H1 (cell line): ENCODE measurements at regions not wholly inside any gene's neighbourhood (a gene's known extent, or its start where the extent isn't known, plus 50 kb on each side); places are given as distances from the start of the nearest gene placed in this dataset.
A peak's percentile ranks its signal among the peaks of the same experiment; 100 is the strongest.

Experiments
- CTCF ChIA-PET: fragments of 300-600 bp; sonication (Branson Sonifier 250); formaldehyde crosslinking; loops from one replicate; lab custom pipeline; 2021; ENCODE audit not compliant: partially characterized antibody; lab: Charles Lee
- POLR2A ChIA-PET: fragments of 300-600 bp; sonication (Branson Sonifier 250); formaldehyde crosslinking; loops from one replicate; lab custom pipeline; 2021; ENCODE audit warnings: inconsistent platforms; ENCODE audit not compliant: partially characterized antibody; lab: Charles Lee
- DNase-seq, 2 experiments: peaks; one replicate each; pipeline versions ENCODE4 v3.0.0 to v3.0.0-alpha.2; 2010 to 2022; ENCODE audit warnings: low spot score in 2 of 2, low read depth in 1 of 2, mixed read lengths in 1 of 2
- FAIRE-seq: peaks from 2 replicates; lab custom pipeline; 2011; peaks lifted over from hg19 to GRCh38; lab: Jason Lieb, UNC
- H2AFZ ChIP-seq: 2 replicates; pipeline ENCODE4 v1.8.1; 2012; ENCODE audit warnings: low read length, inconsistent platforms
- H2AK5ac ChIP-seq: 2 replicates; pipeline ENCODE4 v1.6.1; 2013; ENCODE audit warnings: low read depth, low read length
- H2BK120ac ChIP-seq: replicated peaks from 2 replicates; pipeline ENCODE3; 2013; ENCODE audit warnings: low read depth, low read length, inconsistent platforms
- H2BK12ac ChIP-seq: 2 replicates; pipeline ENCODE4 v1.6.1; 2013; ENCODE audit warnings: low read depth, low read length
- H2BK15ac ChIP-seq: 2 replicates; pipeline ENCODE4 v1.6.1; 2013; ENCODE audit warnings: low read length
- H2BK20ac ChIP-seq: 2 replicates; pipeline ENCODE4 v1.6.1; 2013; ENCODE audit warnings: low read length
- H2BK5ac ChIP-seq: 2 replicates; pipeline ENCODE4 v1.6.1; 2013; ENCODE audit warnings: low read depth, low read length
- H3K14ac ChIP-seq: 2 replicates; pipeline ENCODE4 v1.6.1; 2013; ENCODE audit warnings: inconsistent platforms; ENCODE audit not compliant: insufficient read length
- H3K18ac ChIP-seq: 2 replicates; pipeline ENCODE4 v1.6.1; 2013; ENCODE audit warnings: low read length; ENCODE audit errors: extremely low read depth
- H3K23ac ChIP-seq: 2 replicates; pipeline ENCODE4 v1.6.1; 2013; ENCODE audit warnings: inconsistent platforms; ENCODE audit not compliant: insufficient read length
- H3K23me2 ChIP-seq: 2 replicates; pipeline ENCODE4 v1.6.1; 2013; ENCODE audit warnings: low read depth, low read length
- H3K27ac ChIP-seq: 2 replicates; pipeline ENCODE4 v1.6.1; 2011; ENCODE audit warnings: low read depth, low read length, inconsistent platforms
- H3K27me3 ChIP-seq, 4 experiments: replicated peaks in 1 of 4; 1 replicate in 1 of 4; 2 replicates in 3 of 4; pipeline versions ENCODE4 v1.6.1 to v1.8.1; 2011 to 2013; ENCODE audit warnings: low read length in 3 of 4, mild to moderate bottlenecking in 3 of 4, inconsistent platforms in 2 of 4, mixed read lengths in 2 of 4, moderate library complexity in 1 of 4; ENCODE audit not compliant: control insufficient read depth in 3 of 4, insufficient read depth in 3 of 4; ENCODE audit errors: extremely low read depth in 1 of 4
- H3K36me3 ChIP-seq, 4 experiments: 2 replicates each; pipeline versions ENCODE4 v1.6.1 to v1.8.1; 2011 to 2013; ENCODE audit warnings: mild to moderate bottlenecking in 4 of 4, low read length in 3 of 4, moderate library complexity in 2 of 4, control low read depth in 1 of 4, inconsistent platforms in 1 of 4; ENCODE audit not compliant: insufficient read depth in 4 of 4, control insufficient read depth in 2 of 4
- H3K4ac ChIP-seq: replicated peaks from 2 replicates; pipeline ENCODE3; 2013; ENCODE audit warnings: low read length, low read depth, mixed read lengths, inconsistent platforms; ENCODE audit not compliant: insufficient read length
- H3K4me1 ChIP-seq, 4 experiments: replicated peaks in 1 of 4; 1 replicate in 1 of 4; 2 replicates in 3 of 4; pipeline versions ENCODE4 v1.6.1 to v1.8.1; 2011 to 2013; ENCODE audit warnings: low read length in 3 of 4, inconsistent platforms in 2 of 4, mixed read lengths in 1 of 4; ENCODE audit not compliant: insufficient read depth in 4 of 4, control insufficient read depth in 3 of 4
- H3K4me2 ChIP-seq, 2 experiments: 2 replicates each; pipeline versions ENCODE4 v1.6.1 to v1.8.1; 2011 to 2013; ENCODE audit warnings: low read depth in 2 of 2, low read length in 2 of 2, control low read depth in 1 of 2, inconsistent platforms in 1 of 2, mild to moderate bottlenecking in 1 of 2; ENCODE audit not compliant: insufficient read depth in 1 of 2
- H3K4me3 ChIP-seq, 4 experiments: fragments of 200-600, 300-600 bp in 1 of 4; sonication (generic), shearing (Covaris generic), sonication (Bioruptor Twin) in 1 of 4; 2 replicates each; pipeline versions ENCODE4 v1.5.1 to v1.8.1; 2011 to 2016; ENCODE audit warnings: low read length in 4 of 4, low read depth in 3 of 4, control low read depth in 2 of 4, inconsistent platforms in 2 of 4, mild to moderate bottlenecking in 2 of 4, mixed read lengths in 1 of 4, moderate library complexity in 1 of 4; ENCODE audit not compliant: insufficient read depth in 2 of 4; ENCODE audit errors: extremely low read depth in 1 of 4
- H3K56ac ChIP-seq: replicated peaks from 2 replicates; pipeline ENCODE3; 2013; ENCODE audit warnings: low read depth, mild to moderate bottlenecking, mixed read lengths, low read length, inconsistent platforms; ENCODE audit not compliant: insufficient read length
- H3K79me1 ChIP-seq: 2 replicates; pipeline ENCODE4 v1.6.1; 2013; ENCODE audit warnings: low read depth, low read length, control low read depth
- H3K79me2 ChIP-seq, 2 experiments: 2 replicates each; pipeline versions ENCODE4 v1.6.1 to v1.8.1; 2012 to 2013; ENCODE audit warnings: low read length in 2 of 2, mild to moderate bottlenecking in 2 of 2, inconsistent platforms in 1 of 2; ENCODE audit not compliant: insufficient read depth in 2 of 2, control insufficient read depth in 1 of 2
- H3K9ac ChIP-seq, 4 experiments: replicated peaks in 1 of 4; 1 replicate in 1 of 4; 2 replicates in 3 of 4; pipeline versions ENCODE4 v1.6.1 to v1.8.1; 2011 to 2013; ENCODE audit warnings: low read depth in 3 of 4, low read length in 3 of 4, control low read depth in 2 of 4, mild to moderate bottlenecking in 2 of 4, moderate library complexity in 2 of 4, inconsistent platforms in 1 of 4; ENCODE audit errors: extremely low read depth in 1 of 4
- H3K9me3 ChIP-seq, 2 experiments: 2 replicates each; pipeline versions ENCODE4 v1.6.1 to v1.8.1; 2012 to 2013; ENCODE audit warnings: mild to moderate bottlenecking in 2 of 2, moderate library complexity in 2 of 2, control low read depth in 1 of 2, inconsistent platforms in 1 of 2, low read depth in 1 of 2, low read length in 1 of 2, mixed read lengths in 1 of 2; ENCODE audit not compliant: insufficient read depth in 2 of 2
- H4K20me1 ChIP-seq, 2 experiments: replicated peaks in 1 of 2; 2 replicates each; pipeline versions ENCODE3 to v1.8.1; 2011 to 2013; ENCODE audit warnings: inconsistent platforms in 2 of 2, low read length in 2 of 2, mild to moderate bottlenecking in 1 of 2; ENCODE audit not compliant: insufficient read depth in 2 of 2, control insufficient read depth in 1 of 2
- H4K5ac ChIP-seq: 2 replicates; pipeline ENCODE4 v1.6.1; 2013; ENCODE audit warnings: low read length, low read depth, mixed read lengths, inconsistent platforms; ENCODE audit not compliant: insufficient read length
- H4K8ac ChIP-seq: 2 replicates; pipeline ENCODE4 v1.8.0; 2013; ENCODE audit warnings: mild to moderate bottlenecking, moderate library complexity, low read length, inconsistent platforms; ENCODE audit not compliant: insufficient read depth; ENCODE audit errors: extremely low read depth
- H4K91ac ChIP-seq: replicated peaks from 2 replicates; pipeline ENCODE3; 2013; ENCODE audit warnings: low read length, mixed read lengths, inconsistent platforms; ENCODE audit not compliant: insufficient read length
- ASH2L ChIP-seq: fragments of 200-600, 300-600 bp; sonication (generic); IDR thresholded peaks from one replicate; pipeline ENCODE4 v1.7.1; 2017; ENCODE audit warnings: low read length
- CHD1 ChIP-seq: IDR thresholded peaks from 2 replicates; pipeline ENCODE4 v1.6.1; 2012; ENCODE audit warnings: low read depth, low read length, improper control_type of control experiment
- CTCF ChIP-seq, 3 experiments: IDR thresholded peaks; 1 replicate in 2 of 3; 2 replicates in 1 of 3; pipeline versions ENCODE4 v1.5.1 to v1.6.1; 2011; ENCODE audit warnings: low read length in 3 of 3, mild to moderate bottlenecking in 3 of 3, inconsistent platforms in 2 of 3, low read depth in 1 of 3, moderate library complexity in 1 of 3; ENCODE audit not compliant: insufficient read depth in 1 of 3; ENCODE audit errors: control extremely low read depth in 1 of 3
- FOSL1 ChIP-seq: IDR thresholded peaks from 2 replicates; pipeline ENCODE4 v1.6.1; 2011; ENCODE audit warnings: mild to moderate bottlenecking, low read depth, low read length, moderate library complexity; ENCODE audit not compliant: insufficient read depth
- RBBP5 ChIP-seq: IDR thresholded peaks from 2 replicates; pipeline ENCODE4 v1.7.1; 2012; ENCODE audit warnings: low read depth, mild to moderate bottlenecking, inconsistent platforms, low read length, moderate library complexity, borderline replicate concordance
- TBP ChIP-seq: IDR thresholded peaks from 2 replicates; pipeline ENCODE4 v1.6.1; 2011; ENCODE audit warnings: low read depth, low read length, improper control_type of control experiment
- WGBS, 2 experiments: shearing (Covaris generic) in 1 of 2; methylation state at CpG; one replicate each; pipeline versions ENCODE4 v1.1.6 to v1.1.7; 2013 to 2015; ENCODE audit warnings: low lambda C conversion rate in 2 of 2, mixed read lengths in 2 of 2, inconsistent platforms in 1 of 2, low coverage in 1 of 2, missing lambda C conversion rate in 1 of 2; ENCODE audit not compliant: insufficient replicate concordance in 2 of 2, insufficient coverage in 1 of 2, insufficient read length in 1 of 2; ENCODE audit errors: extremely low coverage in 1 of 2, missing lambda C conversion rate in 1 of 2; 5-methylcytosine and 5-hydroxymethylcytosine counted together
- TF ChIP-seq, protein P1 (sequence below): IDR thresholded peaks from 2 replicates; pipeline ENCODE4 v1.6.1; 2012; ENCODE audit warnings: low read length, inconsistent platforms

DNA sequence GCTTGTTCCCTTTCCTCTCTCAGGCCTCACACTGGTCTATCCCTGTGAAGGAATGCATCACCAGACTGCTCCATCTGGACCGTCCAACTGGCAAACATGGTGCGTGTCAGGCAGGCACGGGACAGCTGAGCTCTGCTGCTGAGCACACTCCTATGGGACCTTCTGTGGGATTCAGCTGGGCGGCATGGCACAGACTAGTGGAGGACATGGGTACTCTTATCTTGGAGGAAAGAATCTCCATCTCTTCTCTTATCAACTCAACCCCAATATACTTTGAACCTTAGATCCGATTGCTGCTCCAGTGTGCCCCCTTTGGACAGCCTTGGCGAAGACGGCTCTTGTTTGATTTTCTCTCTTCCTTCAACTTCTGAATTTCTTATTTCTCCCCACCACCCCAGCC, 593.6 kb downstream of the ETS1 start:
- no peaks in the 10 kb centered on the region for H3K27me3 ChIP-seq
- ChIA-PET POLR2A (no interaction called here), CTCF (interaction anchor here (0.6 to 1.5 kb wide), 6 partner anchors 15 to 576 kb away, joined by 3 to 4 read pairs (median 3); no protein-coding TSS in a partner anchor)
- H3K4me3 ChIP-seq = no peak overlapping the region
- H4K5ac ChIP-seq = no peak overlapping the region
- no peak overlapping the region for H2BK20ac ChIP-seq
- H2BK15ac ChIP-seq = no peak overlapping the region
- H3K4ac ChIP-seq = no peak overlapping the region
- no peak overlapping the region for H4K91ac ChIP-seq
- no peak overlapping the region for H2AK5ac ChIP-seq
- no peak overlapping the region for H3K18ac ChIP-seq
- no peak overlapping the region for H4K8ac ChIP-seq
- WGBS, 2 experiments = 90% methylated on average over 7 of the region's 7 CpGs; no CpG with 5 or more reads in 1 of the 2 experiments
- H2BK5ac ChIP-seq = no peak overlapping the region
- no peaks in the 10 kb centered on the region for H3K9me3 ChIP-seq
- H3K23me2 ChIP-seq = no peaks in the 10 kb centered on the region
- H3K9ac ChIP-seq = no peak overlapping the region
- no peaks in the 10 kb centered on the region for H4K20me1 ChIP-seq
- no peak overlapping the region for H3K56ac ChIP-seq
- no peak overlapping the region for H3K23ac ChIP-seq
- H3K36me3 ChIP-seq = no peaks in the 10 kb centered on the region
- no peak overlapping the region for H3K27ac ChIP-seq
- H3K79me1 ChIP-seq = no peaks in the 10 kb centered on the region
- H3K4me2 ChIP-seq = no peak overlapping the region
- no peak overlapping the region for H2BK12ac ChIP-seq
- peak; percentile 36 for FAIRE-seq
- H2AFZ ChIP-seq = 0 out of 2 replicates have a peak overlapping the region, but pooled peaks have one; percentile 38
- peak; percentile 7 to 57 for DNase-seq
- H3K14ac ChIP-seq = no peak overlapping the region
- H3K4me1 ChIP-seq = no peaks in the 10 kb centered on the region
- no peaks in the 10 kb centered on the region for H3K79me2 ChIP-seq
- no peak overlapping the region for H2BK120ac ChIP-seq
- TF ChIP-seq CTCF (IDR thresholded peaks at IDR 0.05; ENCODE audit: control extremely low read depth in 1 of 3, insufficient read depth in 1 of 3, low read depth in 1 of 3, low read length in 3 of 3) (peak; percentile 48 to 64 (median 48); a peak in 3 of 4 replicates), TBP (no peak), ASH2L (no peak), FOSL1 (no peak), CHD1 (no peak), RBBP5 (no peak)
- TF ChIP-seq, protein P1, sequence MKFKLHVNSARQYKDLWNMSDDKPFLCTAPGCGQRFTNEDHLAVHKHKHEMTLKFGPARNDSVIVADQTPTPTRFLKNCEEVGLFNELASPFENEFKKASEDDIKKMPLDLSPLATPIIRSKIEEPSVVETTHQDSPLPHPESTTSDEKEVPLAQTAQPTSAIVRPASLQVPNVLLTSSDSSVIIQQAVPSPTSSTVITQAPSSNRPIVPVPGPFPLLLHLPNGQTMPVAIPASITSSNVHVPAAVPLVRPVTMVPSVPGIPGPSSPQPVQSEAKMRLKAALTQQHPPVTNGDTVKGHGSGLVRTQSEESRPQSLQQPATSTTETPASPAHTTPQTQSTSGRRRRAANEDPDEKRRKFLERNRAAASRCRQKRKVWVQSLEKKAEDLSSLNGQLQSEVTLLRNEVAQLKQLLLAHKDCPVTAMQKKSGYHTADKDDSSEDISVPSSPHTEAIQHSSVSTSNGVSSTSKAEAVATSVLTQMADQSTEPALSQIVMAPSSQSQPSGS = no peak
